PFSK-1 (cell line): ENCODE measurements at regions not wholly inside any gene's neighbourhood (a gene's known extent, or its start where the extent isn't known, plus 50 kb on each side); places are given as distances from the start of the nearest gene placed in this dataset.

Source experiments
- FOXP2 ChIP-seq: optimal IDR thresholded peaks from 2 replicates; pipeline ENCODE3; 2011; ENCODE audit warnings: borderline replicate concordance, control low read depth, inconsistent platforms; ENCODE audit not compliant: insufficient read depth; ENCODE audit errors: extremely low read length, extremely low read depth
- POLR2AphosphoS5 ChIP-seq: IDR thresholded peaks from 2 replicates; pipeline ENCODE4 v1.6.1; 2012; ENCODE audit warnings: low read depth, mild to moderate bottlenecking, control low read depth, low read length, moderate library complexity
- SIN3A ChIP-seq: IDR thresholded peaks from 2 replicates; pipeline ENCODE4 v1.6.1; 2012; ENCODE audit warnings: mild to moderate bottlenecking, low read length, moderate library complexity, borderline replicate concordance; ENCODE audit not compliant: insufficient read depth
- TAF1 ChIP-seq: IDR thresholded peaks from 2 replicates; pipeline ENCODE4 v1.6.1; 2012; ENCODE audit warnings: low read length, control low read depth, borderline replicate concordance; ENCODE audit not compliant: insufficient read depth
- TF ChIP-seq, protein P1 (sequence below), 2 experiments: IDR thresholded peaks; 2 replicates each; pipeline versions ENCODE4 v1.6.1 to v1.8.0; 2011 to 2012; ENCODE audit warnings: low read depth in 2 of 2, low read length in 2 of 2, control low read depth in 1 of 2, inconsistent platforms in 1 of 2, mild to moderate bottlenecking in 1 of 2, moderate library complexity in 1 of 2; ENCODE audit not compliant: insufficient read depth in 1 of 2

GRCh38 chr21:19700476-19700875 is 1296.9 kb upstream of the TMPRSS15 start:
- no peak for TF ChIP-seq POLR2AphosphoS5
- TF ChIP-seq, protein P1, sequence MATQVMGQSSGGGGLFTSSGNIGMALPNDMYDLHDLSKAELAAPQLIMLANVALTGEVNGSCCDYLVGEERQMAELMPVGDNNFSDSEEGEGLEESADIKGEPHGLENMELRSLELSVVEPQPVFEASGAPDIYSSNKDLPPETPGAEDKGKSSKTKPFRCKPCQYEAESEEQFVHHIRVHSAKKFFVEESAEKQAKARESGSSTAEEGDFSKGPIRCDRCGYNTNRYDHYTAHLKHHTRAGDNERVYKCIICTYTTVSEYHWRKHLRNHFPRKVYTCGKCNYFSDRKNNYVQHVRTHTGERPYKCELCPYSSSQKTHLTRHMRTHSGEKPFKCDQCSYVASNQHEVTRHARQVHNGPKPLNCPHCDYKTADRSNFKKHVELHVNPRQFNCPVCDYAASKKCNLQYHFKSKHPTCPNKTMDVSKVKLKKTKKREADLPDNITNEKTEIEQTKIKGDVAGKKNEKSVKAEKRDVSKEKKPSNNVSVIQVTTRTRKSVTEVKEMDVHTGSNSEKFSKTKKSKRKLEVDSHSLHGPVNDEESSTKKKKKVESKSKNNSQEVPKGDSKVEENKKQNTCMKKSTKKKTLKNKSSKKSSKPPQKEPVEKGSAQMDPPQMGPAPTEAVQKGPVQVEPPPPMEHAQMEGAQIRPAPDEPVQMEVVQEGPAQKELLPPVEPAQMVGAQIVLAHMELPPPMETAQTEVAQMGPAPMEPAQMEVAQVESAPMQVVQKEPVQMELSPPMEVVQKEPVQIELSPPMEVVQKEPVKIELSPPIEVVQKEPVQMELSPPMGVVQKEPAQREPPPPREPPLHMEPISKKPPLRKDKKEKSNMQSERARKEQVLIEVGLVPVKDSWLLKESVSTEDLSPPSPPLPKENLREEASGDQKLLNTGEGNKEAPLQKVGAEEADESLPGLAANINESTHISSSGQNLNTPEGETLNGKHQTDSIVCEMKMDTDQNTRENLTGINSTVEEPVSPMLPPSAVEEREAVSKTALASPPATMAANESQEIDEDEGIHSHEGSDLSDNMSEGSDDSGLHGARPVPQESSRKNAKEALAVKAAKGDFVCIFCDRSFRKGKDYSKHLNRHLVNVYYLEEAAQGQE (IDR thresholded peaks at IDR 0.05; ENCODE audit: insufficient read depth in 1 of 2, low read depth in 2 of 2, low read length in 2 of 2), result no peak
- TF ChIP-seq TAF1, result no peak
- no peak for TF ChIP-seq SIN3A
- no peak for TF ChIP-seq FOXP2
